ENCODE measurements at regions not wholly inside any gene's neighbourhood (a gene's known extent, or its start where the extent isn't known, plus 50 kb on each side); places are given as distances from the start of the nearest gene placed in this dataset.
"Not testable (repeated sequence)": the region's sequence is repeated elsewhere in the genome, so short reads cannot be mapped to it uniquely, and the experiment has no call there.

DNA sequence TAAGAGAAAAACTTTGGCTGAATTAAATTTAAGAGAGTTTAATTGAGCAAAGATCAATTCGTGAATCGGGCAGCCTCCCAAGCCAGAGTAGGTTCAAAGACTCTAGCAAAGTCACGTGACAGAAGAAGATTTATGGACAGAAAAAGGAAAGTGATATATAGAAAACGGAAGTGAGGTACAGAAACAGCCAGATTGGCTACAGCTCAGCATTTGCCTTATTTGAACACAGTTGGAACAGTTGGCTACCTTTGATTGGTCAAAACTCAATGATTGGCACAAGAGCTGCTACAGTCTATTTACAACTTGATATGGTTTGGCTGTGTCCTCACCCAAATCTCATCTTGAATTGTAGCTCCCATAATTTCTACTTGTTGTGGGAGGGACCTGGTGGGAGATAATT, 102.6 kb downstream of the PLG start:
- no peak for DNase-seq (ENCODE audit: low read depth)

GRCh38 chr6:160808263-160808662, 106.2 kb downstream of the PLG start:
- no peak for DNase-seq (ENCODE audit: low read depth)

GRCh38 chr6:160810238-160810637, 108.2 kb downstream of the PLG start:
- no peak for DNase-seq (ENCODE audit: low read depth)

DNA sequence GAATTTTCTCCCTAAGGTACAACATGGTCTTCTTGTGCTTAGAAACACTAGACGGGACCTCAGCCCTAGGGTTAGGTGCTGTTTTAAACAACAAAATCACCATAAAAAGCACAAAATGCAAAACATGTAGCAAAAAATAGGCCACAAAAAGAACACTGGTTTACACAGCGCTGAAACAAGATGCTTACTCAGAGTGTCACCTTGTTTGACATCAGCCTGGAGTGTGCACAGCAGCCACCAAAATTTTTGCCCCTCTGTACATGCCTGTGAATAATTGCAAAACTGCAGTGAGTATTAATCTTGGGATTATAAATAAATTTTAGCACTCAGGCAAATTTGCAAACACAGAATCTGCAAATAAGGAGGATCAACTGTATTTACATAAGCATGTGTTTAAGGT, 110.1 kb downstream of the PLG start:
- no peak for DNase-seq (ENCODE audit: low read depth)

DNA sequence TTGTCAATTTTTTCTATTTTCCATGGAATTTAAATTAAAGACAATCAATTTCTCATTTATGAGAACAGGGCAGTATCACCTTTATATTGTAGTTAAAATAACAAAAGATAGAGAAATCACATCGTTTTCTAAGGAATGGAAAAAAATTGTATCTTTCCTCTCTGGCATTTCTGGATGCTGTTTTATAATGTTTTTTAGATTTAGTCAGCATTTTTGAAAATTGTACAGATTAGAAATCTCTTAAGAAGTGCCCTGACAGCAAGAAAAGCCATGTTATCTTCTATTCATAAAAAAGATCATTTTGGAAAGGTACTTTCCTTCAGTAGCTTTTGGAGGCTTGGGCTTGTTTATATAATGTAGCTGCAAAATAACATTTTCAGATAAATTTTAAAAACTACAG, 116.9 kb downstream of the PLG start:
- no peak for DNase-seq (ENCODE audit: low read depth)

DNA sequence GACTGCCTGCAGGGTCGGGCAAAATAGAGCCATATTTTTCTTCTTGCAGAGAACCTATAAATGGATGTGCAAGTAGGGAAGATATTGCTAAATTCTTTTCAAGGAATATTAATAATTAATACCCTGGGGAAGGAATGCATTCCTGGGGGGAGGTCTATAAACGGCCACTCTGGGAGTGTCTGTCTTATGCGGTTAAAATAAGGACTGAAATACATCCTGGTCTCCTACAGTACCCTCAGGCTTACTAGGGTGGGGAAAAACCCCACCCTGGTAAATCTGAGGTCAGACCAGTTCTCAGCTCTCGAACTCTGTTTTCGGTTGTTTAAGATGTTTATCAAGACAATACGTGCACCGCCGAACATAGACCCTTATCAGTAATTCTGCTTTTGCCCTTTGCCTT, 118.6 kb downstream of the PLG start:
- DNase-seq (ENCODE audit: low read depth): not testable (repeated sequence)

GRCh38 chr6:160831739-160832138, 129.7 kb downstream of the PLG start:
- DNase-seq (ENCODE audit: low read depth): no peak

DNA sequence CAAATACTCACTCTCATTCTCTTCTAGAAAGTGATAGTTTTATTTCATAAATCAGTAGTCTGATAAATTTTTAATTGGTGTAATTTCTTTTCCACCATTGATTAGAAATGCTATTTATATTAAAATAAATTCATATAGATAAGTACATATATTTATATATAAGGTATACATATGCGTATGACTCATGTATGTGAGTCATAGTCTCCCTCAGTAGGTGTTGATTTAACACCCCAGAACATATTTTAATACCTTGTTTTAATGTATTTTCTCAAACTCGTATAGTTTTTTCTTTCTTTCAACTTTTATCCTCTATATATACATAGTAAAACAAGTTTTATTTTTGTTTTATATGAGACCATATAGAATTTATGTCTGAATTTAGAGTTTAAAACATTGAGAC, 130.4 kb downstream of the PLG start:
- no peak for DNase-seq (ENCODE audit: low read depth)

- no peak for DNase-seq (ENCODE audit: low read depth)
These were observed 135.1 kb downstream of the PLG start for GRCh38 chr6:160837146-160837545.

DNA sequence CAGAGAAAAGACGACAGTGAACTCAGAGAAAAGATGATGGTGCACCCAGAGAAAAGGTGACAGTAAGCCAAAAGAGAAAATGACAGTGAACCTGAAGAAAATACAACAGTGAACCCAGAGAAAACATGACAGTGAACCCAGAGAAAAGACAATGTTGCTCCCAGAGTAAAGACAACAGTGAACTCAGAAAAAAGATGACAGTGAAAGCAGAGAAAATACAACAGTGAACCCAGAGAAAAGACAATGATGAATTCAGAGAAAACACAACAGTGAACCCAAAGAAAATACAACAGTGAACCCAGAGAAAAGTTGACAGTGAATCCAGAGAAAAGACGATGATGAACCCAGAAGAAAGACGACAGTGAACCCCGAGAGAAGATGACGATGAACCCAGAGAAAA, 140.5 kb upstream of the MAP3K4 start:
- DNase-seq (ENCODE audit: low read depth): no peak

DNA sequence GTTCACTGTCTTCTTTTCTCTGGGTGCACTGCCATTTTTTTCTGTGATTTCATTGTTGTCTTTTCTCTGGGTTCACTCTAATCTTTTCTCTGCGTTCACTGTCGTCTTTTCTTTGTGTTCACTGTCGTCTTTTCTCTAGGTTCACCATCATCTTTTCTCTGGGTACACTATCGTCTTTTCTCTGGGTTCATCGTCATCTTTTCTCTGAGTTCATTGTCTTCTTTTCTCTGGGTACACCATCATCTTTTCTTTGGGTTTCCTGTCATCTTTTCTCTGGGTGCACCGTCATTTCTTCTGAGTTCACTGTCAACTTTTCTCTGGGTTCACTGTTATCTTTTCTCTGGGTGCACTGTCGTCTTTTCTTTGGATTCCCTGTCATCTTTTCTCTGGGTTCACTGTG, 137.6 kb upstream of the MAP3K4 start:
- DNase-seq (ENCODE audit: low read depth): no peak

GRCh38 chr6:160858886-160859285, 132.7 kb upstream of the MAP3K4 start:
- DNase-seq (ENCODE audit: low read depth): no peak

GRCh38 chr6:160859822-160860221, 131.7 kb upstream of the MAP3K4 start:
- no peak for DNase-seq (ENCODE audit: low read depth)

GRCh38 chr6:160861824-160862223, 129.7 kb upstream of the MAP3K4 start:
- DNase-seq (ENCODE audit: low read depth): no peak

DNA sequence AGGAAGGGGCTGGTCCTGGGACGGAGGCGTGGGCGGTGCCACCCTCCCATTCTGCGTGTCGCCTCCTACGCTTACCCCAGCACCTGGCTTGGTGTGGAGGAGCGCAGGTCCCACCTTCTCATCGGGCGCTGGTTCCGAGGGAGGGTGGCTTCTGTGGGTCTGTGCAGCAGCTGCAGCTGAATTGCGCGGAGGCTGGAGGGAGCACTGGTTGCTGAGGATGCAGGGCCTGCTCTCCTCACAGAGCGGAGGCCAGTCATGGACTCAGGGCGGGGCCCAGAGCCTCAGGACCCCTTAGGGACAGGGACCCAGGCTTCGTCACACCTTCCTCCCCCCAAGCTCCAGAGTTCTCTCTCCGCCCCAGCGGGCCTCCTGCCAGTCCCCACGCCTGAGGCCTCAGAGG, 127.8 kb upstream of the MAP3K4 start:
- no peak for DNase-seq (ENCODE audit: low read depth)

- DNase-seq (ENCODE audit: low read depth): no peak
These were observed 120.2 kb upstream of the MAP3K4 start for GRCh38 chr6:160871320-160871719.

- DNase-seq (ENCODE audit: low read depth): no peak
These were observed 110.3 kb upstream of the MAP3K4 start for GRCh38 chr6:160881148-160881808.

GRCh38 chr6:160882006-160882405, 109.6 kb upstream of the MAP3K4 start:
- DNase-seq (ENCODE audit: low read depth): no peak

GRCh38 chr6:160882791-160883279, 108.7 kb upstream of the MAP3K4 start:
- no peak for DNase-seq (ENCODE audit: low read depth)

- no peak for DNase-seq (ENCODE audit: low read depth)
These were observed 108.0 kb upstream of the MAP3K4 start for GRCh38 chr6:160883560-160883959.

DNA sequence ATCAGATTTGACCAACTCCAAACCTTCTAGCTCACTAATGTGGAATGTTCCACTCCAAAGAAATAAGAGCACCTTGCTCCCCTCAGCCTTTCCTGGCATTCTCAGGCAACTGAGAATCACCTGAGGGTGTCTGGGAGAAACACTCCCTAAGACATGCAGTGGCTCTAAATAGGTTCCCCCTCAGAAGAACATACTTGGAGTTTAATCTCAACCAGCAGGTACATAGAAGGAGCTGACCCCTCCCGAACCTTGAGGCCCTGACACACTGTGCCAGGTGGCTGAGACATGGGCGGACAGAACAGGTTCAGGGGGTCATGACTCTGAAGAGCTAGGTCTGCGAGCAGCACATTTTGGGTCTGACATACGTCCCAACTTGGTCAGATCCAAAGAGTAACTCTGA, 107.6 kb upstream of the MAP3K4 start:
- DNase-seq (ENCODE audit: low read depth): no peak

GRCh38 chr6:160889148-160889547, 102.4 kb upstream of the MAP3K4 start:
- DNase-seq (ENCODE audit: low read depth): not testable (repeated sequence)

DNA sequence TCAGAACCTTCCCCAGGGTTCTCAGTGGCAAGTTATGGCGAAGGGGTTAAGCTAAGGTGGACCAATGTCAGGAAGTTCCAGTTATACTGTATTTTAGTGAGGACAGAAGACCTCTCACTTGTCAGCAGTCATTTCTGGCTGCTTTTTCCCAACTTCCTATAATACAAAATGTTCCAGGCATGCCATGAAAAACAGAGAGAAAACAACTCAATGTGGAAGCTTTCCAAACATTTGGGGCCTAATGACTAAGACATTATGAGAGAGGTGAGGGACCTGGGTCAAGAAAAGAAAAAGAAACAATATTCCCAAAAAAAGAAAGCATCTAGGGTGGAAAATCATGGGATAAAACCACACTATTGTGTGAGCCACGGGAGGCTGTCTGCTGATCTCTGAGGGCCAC, 99.9 kb upstream of the MAP3K4 start:
- no peak for DNase-seq (ENCODE audit: low read depth)

DNA sequence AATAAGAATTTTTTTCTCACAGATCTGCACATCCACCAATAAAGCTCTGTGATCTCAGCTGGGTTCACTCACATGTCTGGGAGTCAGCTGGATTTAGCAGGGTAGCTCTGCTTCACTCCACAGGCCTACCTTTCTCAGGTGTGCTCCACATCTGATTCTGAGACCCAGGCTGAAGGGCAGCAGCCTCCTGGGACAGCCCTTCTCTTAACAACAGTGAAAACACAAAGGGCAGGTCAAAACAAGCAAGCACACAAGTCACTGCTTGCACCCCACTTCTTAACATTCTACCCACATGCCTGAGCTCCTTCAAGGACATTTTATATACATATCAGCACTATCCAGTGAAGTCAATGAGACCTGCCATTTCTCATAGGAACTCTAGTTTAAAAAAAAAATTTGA, 96.0 kb upstream of the MAP3K4 start:
- no peak for DNase-seq (ENCODE audit: low read depth)

Data from T-helper 22 cell (primary cell).